OCI-LY7 (cell line): ENCODE measurements at regions not wholly inside any gene's neighbourhood (a gene's known extent, or its start where the extent isn't known, plus 50 kb on each side); places are given as distances from the start of the nearest gene placed in this dataset.

Experiments used
- BruUV-seq: library from RNA; stranded (reverse); fragments of 400-500 nt; replicated peaks from 2 replicates; lab custom pipeline; 2021; lab: Mats Ljungman, UMichigan
- CTCF ChIA-PET: fragments of 300-600 bp; sonication (Branson Sonifier 250); formaldehyde crosslinking; loops from one replicate; lab custom pipeline; 2022; ENCODE audit warnings: antibody characterized with exemption; ENCODE audit not compliant: unreplicated experiment; lab: Charles Lee
- POLR2A ChIA-PET: fragments of 300-600 bp; sonication (Branson Sonifier 250); formaldehyde crosslinking; loops from one replicate; lab custom pipeline; 2022; ENCODE audit warnings: antibody characterized with exemption; lab: Charles Lee
- DNase-seq: peaks from one replicate; pipeline ENCODE4 v3.0.0-alpha.2; 2015; ENCODE audit warnings: low spot score
- H2AFZ ChIP-seq: fragments of 200-600 bp; sonication (generic), shearing (Covaris generic); 2 replicates; pipeline ENCODE4 v1.6.1; 2014; ENCODE audit warnings: mild to moderate bottlenecking, antibody characterized with exemption, low read length, moderate library complexity
- H3K27ac ChIP-seq: fragments of 200-600 bp; sonication (generic); 2 replicates; pipeline ENCODE4 v1.5.1; 2014; ENCODE audit warnings: mixed run types, low read depth, mild to moderate bottlenecking, moderate library complexity, low read length, inconsistent platforms; ENCODE audit not compliant: poor library complexity, severe bottlenecking
- H3K36me3 ChIP-seq: fragments of 200-600 bp; sonication (generic); 2 replicates; pipeline ENCODE4 v1.6.1; 2014; ENCODE audit warnings: mild to moderate bottlenecking, antibody characterized with exemption, low read length, moderate library complexity, mixed read lengths; ENCODE audit not compliant: insufficient read depth
- H3K4me1 ChIP-seq: fragments of 200-600 bp; sonication (generic); 2 replicates; pipeline ENCODE4 v1.5.1; 2014; ENCODE audit warnings: mild to moderate bottlenecking, low read length; ENCODE audit not compliant: insufficient read depth, poor library complexity, severe bottlenecking
- H3K4me2 ChIP-seq: fragments of 200-600 bp; sonication (generic); 2 replicates; pipeline ENCODE4 v1.6.1; 2014; ENCODE audit warnings: mild to moderate bottlenecking, low read length
- H3K4me3 ChIP-seq: fragments of 200-600 bp; sonication (generic); 2 replicates; pipeline ENCODE4 v1.5.1; 2014; ENCODE audit warnings: mild to moderate bottlenecking, low read depth, low read length; ENCODE audit not compliant: poor library complexity, severe bottlenecking
- H3K79me2 ChIP-seq: fragments of 200-600 bp; sonication (generic); 2 replicates; pipeline ENCODE4 v1.6.1; 2016; ENCODE audit warnings: low read depth, mild to moderate bottlenecking, low read length, moderate library complexity, mixed read lengths; ENCODE audit not compliant: insufficient read depth
- H3K9me2 ChIP-seq: fragments of 200-600 bp; sonication (generic); 2 replicates; pipeline ENCODE4 v1.6.1; 2016; ENCODE audit warnings: mild to moderate bottlenecking, low read length, mixed read lengths; ENCODE audit not compliant: insufficient read depth
- H3K9me3 ChIP-seq: fragments of 200-600 bp; sonication (generic); 2 replicates; pipeline ENCODE4 v1.6.1; 2014; ENCODE audit warnings: mild to moderate bottlenecking, mixed run types, low read length, mixed read lengths
- H4K20me1 ChIP-seq: fragments of 200-600 bp; sonication (generic); 2 replicates; pipeline ENCODE4 v1.6.1; 2014; ENCODE audit warnings: mild to moderate bottlenecking, antibody characterized with exemption, low read length, moderate library complexity, mixed read lengths; ENCODE audit not compliant: insufficient read depth
- CTCF ChIP-seq: fragments of 200-600 bp; sonication (generic); conservative IDR thresholded peaks from 2 replicates; pipeline ENCODE4 v1.5.1; 2014; ENCODE audit warnings: mild to moderate bottlenecking, antibody characterized with exemption, low read length, moderate library complexity, mixed read lengths
- EZH2phosphoT487 ChIP-seq: fragments of 200-600 bp; sonication (generic); IDR thresholded peaks from 2 replicates; pipeline ENCODE4 v1.6.1; 2018; ENCODE audit warnings: low read depth, borderline replicate concordance, mild to moderate bottlenecking, mixed run types, antibody characterized with exemption, low read length, moderate library complexity, mixed read lengths
- intact Hi-C: fragments of 100-400 bp; cut with micrococcal nuclease; formaldehyde crosslinking; loops from one replicate; pipeline ENCODE4 v1.10.0; 2022; ENCODE audit not compliant: unreplicated experiment

GRCh38 chr12:30000401-30000800 is 216.7 kb upstream of the TMTC1 start:
- Histone ChIP-seq H3K27ac (no peak overlapping the region), H3K36me3 (no peaks in the 10 kb centered on the region), H2AFZ (no peak overlapping the region), H3K79me2 (no peaks in the 10 kb centered on the region), H3K4me3 (no peak overlapping the region), H3K4me1 (no peaks in the 10 kb centered on the region), H3K9me2 (no peaks in the 10 kb centered on the region), H3K9me3 (no peaks in the 10 kb centered on the region), H3K4me2 (no peak overlapping the region), H4K20me1 (no peaks in the 10 kb centered on the region)
- intact Hi-C loops = no loop called here
- TF ChIP-seq EZH2phosphoT487 = no peak
- TF ChIP-seq CTCF = no peak
- ChIA-PET POLR2A (interaction anchor here (0.6 kb wide), 1 partner anchor 271 kb away, joined by 8 read pairs; no protein-coding TSS in a partner anchor), CTCF (no interaction called here)
- no peak for DNase-seq
- BruUV-seq = no TSS peak

GRCh38 chr12:29996993-29997392 is 213.3 kb upstream of the TMTC1 start:
- no peak overlapping the region for H3K4me2 ChIP-seq
- no peaks in the 10 kb centered on the region for H3K4me1 ChIP-seq
- H4K20me1 ChIP-seq = no peaks in the 10 kb centered on the region
- H2AFZ ChIP-seq = no peak overlapping the region
- CTCF ChIA-PET = no interaction called here
- no peak for DNase-seq
- H3K4me3 ChIP-seq = no peak overlapping the region
- H3K79me2 ChIP-seq = no peaks in the 10 kb centered on the region
- TF ChIP-seq EZH2phosphoT487 (no peak), CTCF (no peak)
- POLR2A ChIA-PET = no interaction called here
- H3K27ac ChIP-seq = no peak overlapping the region
- no peaks in the 10 kb centered on the region for H3K9me2 ChIP-seq
- H3K36me3 ChIP-seq = no peaks in the 10 kb centered on the region
- intact Hi-C loops = no loop called here
- no TSS peak for BruUV-seq
- H3K9me3 ChIP-seq = no peaks in the 10 kb centered on the region

- Histone ChIP-seq H3K4me1 (no peaks in the 10 kb centered on the region), H3K9me2 (no peaks in the 10 kb centered on the region), H3K36me3 (no peaks in the 10 kb centered on the region), H3K27ac (no peak overlapping the region), H3K9me3 (no peaks in the 10 kb centered on the region), H4K20me1 (no peaks in the 10 kb centered on the region), H3K4me2 (no peak overlapping the region), H3K4me3 (no peak overlapping the region), H3K79me2 (no peaks in the 10 kb centered on the region), H2AFZ (no peak overlapping the region)
- intact Hi-C loops = no loop called here
- ChIA-PET CTCF (no interaction called here), POLR2A (no interaction called here)
- no peak for DNase-seq
- no peak for TF ChIP-seq CTCF
- no peak for TF ChIP-seq EZH2phosphoT487
- BruUV-seq = no TSS peak
Observed at GRCh38 chr12:29992366-29992765, 208.6 kb upstream of the TMTC1 start.
